SK-N-SH (cell line): ENCODE measurements at regions not wholly inside any gene's neighbourhood (a gene's known extent, or its start where the extent isn't known, plus 50 kb on each side); places are given as distances from the start of the nearest gene placed in this dataset.
A peak's percentile ranks its signal among the peaks of the same experiment; 100 is the strongest.

Experiments
- CTCF ChIA-PET: fragments of 300-600, 350-600 bp; formaldehyde crosslinking; extraction: SDS; loops from one replicate; lab custom pipeline; 2021; lab: Yijun Ruan, JAX
- POLR2A ChIA-PET: fragments of 350-600 bp; sonication (Branson Sonifier 250); formaldehyde crosslinking; extraction: SDS; loops from one replicate; lab custom pipeline; 2020; ENCODE audit warnings: antibody characterized with exemption, inconsistent platforms; lab: Yijun Ruan, JAX
- DNase-seq: peaks from one replicate; pipeline ENCODE4 v3.0.0; 2012
- H2AFZ ChIP-seq: fragments of 200-600 bp; sonication (generic); 2 replicates; pipeline ENCODE4 v1.8.1; 2016; ENCODE audit warnings: antibody characterized with exemption, mild to moderate bottlenecking, low read depth
- H3F3A ChIP-seq: fragments of 200-600 bp; sonication (generic); replicated peaks from 2 replicates; pipeline ENCODE3; 2016; ENCODE audit warnings: antibody characterized with exemption, mild to moderate bottlenecking; ENCODE audit not compliant: insufficient read depth
- H3K27ac ChIP-seq, 2 experiments: fragments of 200-500 bp in 1 of 2; fragments of 200-600 bp in 1 of 2; sonication (Bioruptor generic) in 1 of 2; sonication (generic), shearing (Covaris generic) in 1 of 2; 2 replicates each; pipeline versions ENCODE4 v1.5.1 to v1.6.1; 2014 to 2016; ENCODE audit warnings: low read depth in 2 of 2, inconsistent platforms in 1 of 2, low read length in 1 of 2, mild to moderate bottlenecking in 1 of 2, mixed read lengths in 1 of 2
- H3K27me3 ChIP-seq: fragments of 200-600 bp; sonication (generic), shearing (Covaris generic); 2 replicates; pipeline ENCODE4 v1.6.1; 2016; ENCODE audit warnings: mixed run types; ENCODE audit not compliant: insufficient read depth
- H3K36me3 ChIP-seq, 2 experiments: fragments of 200-500 bp in 1 of 2; fragments of 200-600 bp in 1 of 2; sonication (Bioruptor generic) in 1 of 2; sonication (generic) in 1 of 2; replicated peaks in 1 of 2; 2 replicates each; pipeline versions ENCODE3 to v1.5.1; 2014 to 2016; ENCODE audit warnings: low read length in 1 of 2, mild to moderate bottlenecking in 1 of 2; ENCODE audit not compliant: insufficient read depth in 2 of 2, control insufficient read depth in 1 of 2
- H3K4me1 ChIP-seq, 2 experiments: fragments of 200-500 bp in 1 of 2; fragments of 200-600 bp in 1 of 2; sonication (Bioruptor generic) in 1 of 2; sonication (generic), shearing (Covaris generic) in 1 of 2; 2 replicates each; pipeline versions ENCODE4 v1.5.1 to v1.6.1; 2014 to 2016; ENCODE audit warnings: low read depth in 1 of 2, low read length in 1 of 2, mixed run types in 1 of 2; ENCODE audit not compliant: insufficient read depth in 2 of 2, control insufficient read depth in 1 of 2
- H3K4me2 ChIP-seq: fragments of 200-600 bp; sonication (generic), shearing (Covaris generic); 2 replicates; pipeline ENCODE4 v1.6.1; 2017; ENCODE audit warnings: mixed run types
- H3K4me3 ChIP-seq, 2 experiments: fragments of 200-500 bp in 1 of 2; fragments of 200-600 bp in 1 of 2; sonication (Bioruptor generic) in 1 of 2; sonication (generic), shearing (Covaris generic) in 1 of 2; 2 replicates each; pipeline versions ENCODE4 v1.5.1 to v1.8.1; 2014 to 2016; ENCODE audit warnings: low read depth in 2 of 2, inconsistent platforms in 1 of 2, low read length in 1 of 2, mild to moderate bottlenecking in 1 of 2, mixed read lengths in 1 of 2, moderate library complexity in 1 of 2
- H3K79me2 ChIP-seq: fragments of 200-600 bp; sonication (generic); 2 replicates; pipeline ENCODE4 v1.8.1; 2017; ENCODE audit warnings: mild to moderate bottlenecking; ENCODE audit not compliant: insufficient read depth
- H3K9ac ChIP-seq: fragments of 200-600 bp; sonication (generic); 2 replicates; pipeline ENCODE4 v1.6.1; 2017; ENCODE audit warnings: mixed run types
- H3K9me2 ChIP-seq: fragments of 200-600 bp; sonication (generic); 2 replicates; pipeline ENCODE4 v1.6.1; 2017; ENCODE audit warnings: mixed run types
- H3K9me3 ChIP-seq: fragments of 200-600 bp; sonication (generic); 2 replicates; pipeline ENCODE4 v1.6.1; 2017; ENCODE audit warnings: mixed run types, mild to moderate bottlenecking, moderate library complexity
- H4K20me1 ChIP-seq: fragments of 200-600 bp; sonication (generic); 2 replicates; pipeline ENCODE4 v1.6.1; 2017; ENCODE audit warnings: mild to moderate bottlenecking, mixed run types; ENCODE audit not compliant: insufficient read depth
- FOXJ3 ChIP-seq: sonication (generic); formaldehyde crosslinking; IDR thresholded peaks from 2 replicates; pipeline ENCODE4 v1.5.1; 2020; ENCODE audit warnings: mild to moderate bottlenecking, missing genetic modification reagents
- FOXM1 ChIP-seq: IDR thresholded peaks from 2 replicates; pipeline ENCODE4 v1.4.0; 2012; ENCODE audit warnings: low read depth, mild to moderate bottlenecking
- MXI1 ChIP-seq: IDR thresholded peaks from 2 replicates; pipeline ENCODE4 v1.6.1; 2012; ENCODE audit warnings: mild to moderate bottlenecking, low read depth, low read length, improper control_type of control experiment
- NFIC ChIP-seq: IDR thresholded peaks from 2 replicates; pipeline ENCODE4 v1.4.0; 2012; ENCODE audit warnings: borderline replicate concordance
- RFX5 ChIP-seq: IDR thresholded peaks from 2 replicates; pipeline ENCODE4 v1.6.1; 2012; ENCODE audit warnings: mild to moderate bottlenecking, improper control_type of control experiment, low read length
- SIN3A ChIP-seq: IDR thresholded peaks from 2 replicates; pipeline ENCODE4 v1.6.1; 2012; ENCODE audit warnings: low read depth, mild to moderate bottlenecking, low read length, moderate library complexity, borderline replicate concordance
- TCF12 ChIP-seq: IDR thresholded peaks from 2 replicates; pipeline ENCODE4 v1.4.0; 2012
- TEAD4 ChIP-seq: IDR thresholded peaks from 2 replicates; pipeline ENCODE4 v1.4.0; 2012; ENCODE audit warnings: mild to moderate bottlenecking, borderline replicate concordance; ENCODE audit not compliant: insufficient read depth
- USF2 ChIP-seq: fragments of 150-350 bp; IDR thresholded peaks from 2 replicates; pipeline ENCODE4 v1.6.1; 2017; ENCODE audit warnings: antibody characterized with exemption, low read length, low read depth, borderline replicate concordance
- ZBTB33 ChIP-seq: IDR thresholded peaks from 2 replicates; pipeline ENCODE4 v1.4.0; 2012; ENCODE audit warnings: low read depth, borderline replicate concordance
- WGBS: methylation state at CpG from one replicate; pipeline ENCODE4 v1.1.6; 2017; ENCODE audit warnings: low lambda C conversion rate; 5-methylcytosine and 5-hydroxymethylcytosine counted together

GRCh38 chr20:50415021-50415515, 95.1 kb upstream of the PTPN1 start:
- Histone ChIP-seq H2AFZ (no peak overlapping the region), H3K9me3 (0 out of 2 replicates have a peak, but pooled peaks cover 4% of the 10 kb centered on the region), H3K4me3 (no peak overlapping the region), H3F3A (no peaks in the 10 kb centered on the region), H3K9me2 (no peaks in the 10 kb centered on the region), H3K27me3 (no peaks in the 10 kb centered on the region), H3K27ac (peak overlapping the region in 1 of 2 experiments; percentile 13; a peak in 1 of 4 replicates), H4K20me1 (no peaks in the 10 kb centered on the region), H3K4me2 (no peak overlapping the region), H3K9ac (no peak overlapping the region), H3K79me2 (no peaks in the 10 kb centered on the region), H3K4me1 (peaks cover 0 to 6% of the 10 kb centered on the region in 2 experiments; a peak in 1 of 4 replicates), H3K36me3 (no peaks in the 10 kb centered on the region)
- DNase-seq, result no peak
- POLR2A ChIA-PET, result no interaction called here
- TF ChIP-seq ZBTB33 (no peak), SIN3A (no peak), TCF12 (no peak), RFX5 (no peak), TEAD4 (no peak), FOXM1 (no peak), FOXJ3 (CRISPR knock-in tag) (no peak)
- CTCF ChIA-PET, result interaction anchor here (0.7 to 1.7 kb wide), 2 partner anchors 11 to 151 kb away, joined by 3 to 5 read pairs; no protein-coding TSS in a partner anchor
- WGBS, result 82% methylated on average over 4 of the region's 5 CpGs

- DNase-seq, result peak; percentile 79
- Histone ChIP-seq H3K27ac (peak overlapping the region in 1 of 2 experiments; percentile 13; a peak in 1 of 4 replicates), H3K27me3 (no peaks in the 10 kb centered on the region), H3K4me3 (no peak overlapping the region), H3K4me2 (no peak overlapping the region), H2AFZ (no peak overlapping the region; the same call in 1 of the 2 replicates), H4K20me1 (no peaks in the 10 kb centered on the region), H3K9me2 (no peaks in the 10 kb centered on the region), H3K79me2 (no peaks in the 10 kb centered on the region), H3K36me3 (no peaks in the 10 kb centered on the region), H3K9ac (no peak overlapping the region), H3F3A (no peaks in the 10 kb centered on the region), H3K9me3 (0 out of 2 replicates have a peak, but pooled peaks cover 4% of the 10 kb centered on the region), H3K4me1 (peaks cover 0 to 6% of the 10 kb centered on the region in 2 experiments; a peak in 1 of 4 replicates)
- TF ChIP-seq NFIC (no peak), MXI1 (0 out of 2 replicates have a peak, but pooled peaks have one; percentile 46), USF2 (no peak)
- POLR2A ChIA-PET, result no interaction called here
- 42% methylated on average over 18 of the region's 25 CpGs for WGBS
- CTCF ChIA-PET, result interaction anchor here (0.7 to 1.7 kb wide), 2 partner anchors 10 to 152 kb away, joined by 3 to 5 read pairs; no protein-coding TSS in a partner anchor
Observed at GRCh38 chr20:50415516-50416268, 94.5 kb upstream of the PTPN1 start.
